ENCODE measurements at regions not wholly inside any gene's neighbourhood (a gene's known extent, or its start where the extent isn't known, plus 50 kb on each side); places are given as distances from the start of the nearest gene placed in this dataset.
A peak's percentile ranks its signal among the peaks of the same experiment; 100 is the strongest.

DNA sequence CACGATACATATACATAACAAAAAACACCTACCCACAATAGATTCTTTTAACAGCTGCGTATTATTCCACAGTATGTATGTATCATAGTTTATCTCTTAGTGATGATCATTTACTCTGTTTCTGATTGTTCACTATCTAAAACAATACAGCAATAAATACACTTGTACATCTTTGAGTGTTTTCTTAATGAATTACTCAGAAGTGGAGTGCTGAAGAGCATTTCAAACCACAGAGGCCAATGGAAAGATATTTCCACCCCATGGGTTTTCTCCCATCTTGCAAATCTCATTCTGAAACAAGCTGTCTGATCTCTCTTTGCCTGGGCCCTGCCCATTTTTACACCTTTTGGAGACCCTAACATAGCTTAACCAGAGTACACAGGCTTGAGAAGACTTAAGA lies 113.8 kb upstream of the KLF7 start:
- Mint-ChIP-seq H3K4me1 (ENCODE audit: low read depth) (peaks cover 30% of the 10 kb centered on the region), H3K27me3 (no peaks in the 10 kb centered on the region), H3K9me3 (peaks cover 2% of the 10 kb centered on the region), H3K27ac (no peak overlapping the region), H3K36me3 (ENCODE audit: low read depth) (no peaks in the 10 kb centered on the region), H3K4me3 (no peak overlapping the region)
- CTCF ChIA-PET = no interaction called here
- ATAC-seq (peak; percentile 65), DNase-seq (peak; percentile 24)
- POLR2A ChIA-PET = no interaction called here
- intact Hi-C loops (cut with micrococcal nuclease) = no loop called here
- TF ChIP-seq, protein P1, sequence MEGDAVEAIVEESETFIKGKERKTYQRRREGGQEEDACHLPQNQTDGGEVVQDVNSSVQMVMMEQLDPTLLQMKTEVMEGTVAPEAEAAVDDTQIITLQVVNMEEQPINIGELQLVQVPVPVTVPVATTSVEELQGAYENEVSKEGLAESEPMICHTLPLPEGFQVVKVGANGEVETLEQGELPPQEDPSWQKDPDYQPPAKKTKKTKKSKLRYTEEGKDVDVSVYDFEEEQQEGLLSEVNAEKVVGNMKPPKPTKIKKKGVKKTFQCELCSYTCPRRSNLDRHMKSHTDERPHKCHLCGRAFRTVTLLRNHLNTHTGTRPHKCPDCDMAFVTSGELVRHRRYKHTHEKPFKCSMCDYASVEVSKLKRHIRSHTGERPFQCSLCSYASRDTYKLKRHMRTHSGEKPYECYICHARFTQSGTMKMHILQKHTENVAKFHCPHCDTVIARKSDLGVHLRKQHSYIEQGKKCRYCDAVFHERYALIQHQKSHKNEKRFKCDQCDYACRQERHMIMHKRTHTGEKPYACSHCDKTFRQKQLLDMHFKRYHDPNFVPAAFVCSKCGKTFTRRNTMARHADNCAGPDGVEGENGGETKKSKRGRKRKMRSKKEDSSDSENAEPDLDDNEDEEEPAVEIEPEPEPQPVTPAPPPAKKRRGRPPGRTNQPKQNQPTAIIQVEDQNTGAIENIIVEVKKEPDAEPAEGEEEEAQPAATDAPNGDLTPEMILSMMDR (IDR thresholded peaks at IDR 0.05) = no peak

DNA sequence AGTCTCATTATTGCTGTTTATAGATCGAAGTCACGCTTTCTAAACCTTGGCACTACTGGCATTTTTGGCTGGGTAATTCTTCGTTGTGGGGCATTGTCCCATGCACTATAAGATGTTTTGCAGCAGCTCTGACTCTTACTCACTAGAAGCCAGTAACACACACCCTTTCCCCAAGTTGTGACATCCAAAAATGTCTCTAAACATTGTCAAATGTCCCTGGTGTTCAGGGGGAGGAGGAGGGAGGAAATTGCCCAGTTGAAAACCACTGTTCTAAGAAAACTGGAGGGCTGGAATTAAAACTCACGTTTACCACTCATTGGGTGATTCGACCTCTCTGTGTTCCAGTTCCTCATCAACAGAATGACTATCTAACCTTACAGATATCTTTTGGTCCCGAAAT lies 115.7 kb upstream of the KLF7 start:
- CTCF ChIA-PET = no interaction called here

DNA sequence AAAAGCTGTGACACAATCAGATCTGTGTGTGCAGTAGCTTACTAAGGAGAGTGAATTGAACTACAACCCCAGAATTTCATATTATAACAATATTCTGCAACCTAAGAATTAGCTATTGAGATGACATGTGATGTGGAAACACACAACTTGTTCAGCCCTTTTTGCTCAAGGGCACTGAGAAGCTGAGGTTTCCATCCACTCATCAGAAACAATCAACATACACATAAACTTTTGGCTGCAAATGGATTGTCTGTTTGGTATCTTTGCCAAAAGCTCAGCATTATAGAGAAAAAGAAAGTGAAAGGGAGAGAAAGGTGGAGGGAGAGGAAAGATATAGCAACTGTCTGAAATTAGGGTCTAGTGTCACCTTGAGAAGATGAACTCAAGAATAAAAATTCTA lies 117.2 kb upstream of the KLF7 start:
- TF ChIP-seq, protein P1 (IDR thresholded peaks at IDR 0.05) = no peak
- Mint-ChIP-seq H3K9me3 (no peaks in the 10 kb centered on the region), H3K27me3 (no peaks in the 10 kb centered on the region), H3K27ac (peak overlapping the region; percentile 71), H3K4me1 (ENCODE audit: low read depth) (peaks cover 46% of the 10 kb centered on the region), H3K36me3 (ENCODE audit: low read depth) (no peaks in the 10 kb centered on the region), H3K4me3 (peak overlapping the region; percentile 11)
- DNase-seq = no peak
- ATAC-seq = peak; percentile 35
- CTCF ChIA-PET = interaction anchor here (0.6 to 2.0 kb wide), 8 partner anchors 11 to 482 kb away, joined by 3 to 6 read pairs (median 3); no protein-coding TSS in a partner anchor
- POLR2A ChIA-PET = interaction anchor here (0.9 to 1.1 kb wide), 2 partner anchors 11 to 13 kb away, joined by 3 read pairs; no protein-coding TSS in a partner anchor
- intact Hi-C loops (cut with micrococcal nuclease) = loop anchor here (5.0 kb wide), 1 partner anchor 49 kb away; no protein-coding TSS in a partner anchor

More for the DNA sequence above, 115.7 kb upstream of the KLF7 start:
- no peak for DNase-seq
- intact Hi-C loops (cut with micrococcal nuclease) = loop anchor here (5.0 kb wide), 1 partner anchor 51 kb away; no protein-coding TSS in a partner anchor
- H3K36me3 Mint-ChIP-seq (ENCODE audit: low read depth) = no peaks in the 10 kb centered on the region
- no peaks in the 10 kb centered on the region for H3K9me3 Mint-ChIP-seq
- POLR2A ChIA-PET = no interaction called here
- H3K4me3 Mint-ChIP-seq = no peak overlapping the region
- ATAC-seq = no peak
- TF ChIP-seq, protein P1 (IDR thresholded peaks at IDR 0.05) = no peak
- no peak overlapping the region for H3K27ac Mint-ChIP-seq
- peaks cover 45% of the 10 kb centered on the region for H3K4me1 Mint-ChIP-seq (ENCODE audit: low read depth)
- no peaks in the 10 kb centered on the region for H3K27me3 Mint-ChIP-seq

DNA sequence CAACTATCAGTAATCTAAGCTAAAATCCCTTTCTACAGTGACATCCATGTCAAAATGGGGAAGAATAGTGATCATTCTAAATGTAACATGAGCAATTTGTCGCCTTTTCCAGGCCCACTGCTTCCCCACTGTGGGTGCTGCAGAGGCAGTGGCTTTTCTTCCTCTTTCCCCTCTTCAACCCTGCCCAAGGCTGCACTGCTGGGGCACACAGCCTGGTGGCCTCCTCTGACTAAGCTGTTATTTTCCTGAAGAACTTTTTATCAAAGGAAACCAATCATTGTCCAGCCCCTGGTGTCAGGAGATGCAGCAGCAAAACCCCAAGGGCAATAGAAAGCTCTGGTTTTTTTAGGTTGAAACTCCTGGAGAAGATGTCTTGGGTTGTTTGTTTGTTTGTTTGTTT lies 117.6 kb upstream of the KLF7 start:
- POLR2A ChIA-PET = interaction anchor here (0.9 to 1.1 kb wide), 2 partner anchors 10 to 13 kb away, joined by 3 read pairs; no protein-coding TSS in a partner anchor
- H3K4me1 Mint-ChIP-seq (ENCODE audit: low read depth) = peaks cover 46% of the 10 kb centered on the region
- H3K27me3 Mint-ChIP-seq = no peaks in the 10 kb centered on the region
- H3K36me3 Mint-ChIP-seq (ENCODE audit: low read depth) = no peaks in the 10 kb centered on the region
- no peaks in the 10 kb centered on the region for H3K9me3 Mint-ChIP-seq
- peak; percentile 25 for DNase-seq
- TF ChIP-seq, protein P1 (IDR thresholded peaks at IDR 0.05) = no peak
- CTCF ChIA-PET = interaction anchor here (0.6 to 2.0 kb wide), 8 partner anchors 12 to 483 kb away, joined by 3 to 6 read pairs (median 3); no protein-coding TSS in a partner anchor
- H3K4me3 Mint-ChIP-seq = peak overlapping the region; percentile 11
- intact Hi-C loops (cut with micrococcal nuclease) = loop anchor here (5.0 kb wide), 1 partner anchor 49 kb away; no protein-coding TSS in a partner anchor
- peak overlapping the region; percentile 71 for H3K27ac Mint-ChIP-seq
- ATAC-seq = peak; percentile 52

Data from activated CD8-positive, alpha-beta T cell treated with anti-CD3 and anti-CD28 coated beads for 36 hours (primary cell).